ENCODE measurements at regions not wholly inside any gene's neighbourhood (a gene's known extent, or its start where the extent isn't known, plus 50 kb on each side); places are given as distances from the start of the nearest gene placed in this dataset.

- no peak for DNase-seq (ENCODE audit: low spot score)
- TF ChIP-seq CTCF (IDR thresholded peaks at IDR 0.05), result no peak
- no peak for ATAC-seq (ENCODE audit: low FRiP score)
Measured at GRCh38 chr13:39272994-39273393, 234.7 kb downstream of the NHLRC3 start.

GRCh38 chr13:39273953-39274738 lies 235.9 kb downstream of the NHLRC3 start:
- DNase-seq (ENCODE audit: low spot score), result no peak
- no peak for ATAC-seq (ENCODE audit: low FRiP score)
- no peak for TF ChIP-seq CTCF (IDR thresholded peaks at IDR 0.05)

GRCh38 chr13:39274739-39275325 lies 236.6 kb downstream of the NHLRC3 start:
- no peak for ATAC-seq (ENCODE audit: low FRiP score)

GRCh38 chr13:39279077-39279476 lies 240.8 kb downstream of the NHLRC3 start:
- TF ChIP-seq CTCF (IDR thresholded peaks at IDR 0.05), result no peak
- ATAC-seq (ENCODE audit: low FRiP score), result no peak

More at GRCh38 chr13:39274739-39275325, 236.6 kb downstream of the NHLRC3 start:
- no peak for TF ChIP-seq CTCF (IDR thresholded peaks at IDR 0.05)
- no peak for DNase-seq (ENCODE audit: low spot score)

GRCh38 chr13:39281539-39282150 lies 243.4 kb downstream of the NHLRC3 start:
- ATAC-seq (ENCODE audit: low FRiP score) (no peak), DNase-seq (ENCODE audit: low spot score) (no peak)
- TF ChIP-seq CTCF (IDR thresholded peaks at IDR 0.05), result no peak

More at GRCh38 chr13:39279077-39279476, 240.8 kb downstream of the NHLRC3 start:
- no peak for DNase-seq (ENCODE audit: low spot score)

- TF ChIP-seq CTCF (IDR thresholded peaks at IDR 0.05), result no peak
- ATAC-seq (ENCODE audit: low FRiP score), result no peak
- no peak for DNase-seq (ENCODE audit: low spot score)
Measured at GRCh38 chr13:39282400-39282972, 244.2 kb downstream of the NHLRC3 start.
